ENCODE measurements at regions not wholly inside any gene's neighbourhood (a gene's known extent, or its start where the extent isn't known, plus 50 kb on each side); places are given as distances from the start of the nearest gene placed in this dataset.

DNA sequence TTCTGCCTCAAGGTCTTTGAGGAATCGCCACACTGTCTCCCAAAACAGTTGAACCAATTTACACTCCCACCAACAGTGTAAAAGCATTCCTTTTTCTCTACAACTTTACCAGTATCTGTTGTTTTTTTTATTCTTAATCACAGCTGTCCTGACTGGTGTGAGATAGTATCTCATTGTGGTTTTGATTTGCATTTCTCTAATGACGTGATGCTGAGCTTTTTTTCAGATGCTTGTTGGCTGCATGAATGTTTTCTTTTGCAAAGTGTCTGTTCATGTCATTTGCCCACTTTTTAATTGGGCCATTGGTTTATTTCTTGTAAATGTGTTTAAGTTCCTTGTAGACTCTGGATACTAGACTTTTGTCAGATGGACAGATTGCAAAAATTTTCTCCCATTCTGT, 400.0 kb downstream of the DEPDC1B start:
- TF ChIP-seq, protein P1, sequence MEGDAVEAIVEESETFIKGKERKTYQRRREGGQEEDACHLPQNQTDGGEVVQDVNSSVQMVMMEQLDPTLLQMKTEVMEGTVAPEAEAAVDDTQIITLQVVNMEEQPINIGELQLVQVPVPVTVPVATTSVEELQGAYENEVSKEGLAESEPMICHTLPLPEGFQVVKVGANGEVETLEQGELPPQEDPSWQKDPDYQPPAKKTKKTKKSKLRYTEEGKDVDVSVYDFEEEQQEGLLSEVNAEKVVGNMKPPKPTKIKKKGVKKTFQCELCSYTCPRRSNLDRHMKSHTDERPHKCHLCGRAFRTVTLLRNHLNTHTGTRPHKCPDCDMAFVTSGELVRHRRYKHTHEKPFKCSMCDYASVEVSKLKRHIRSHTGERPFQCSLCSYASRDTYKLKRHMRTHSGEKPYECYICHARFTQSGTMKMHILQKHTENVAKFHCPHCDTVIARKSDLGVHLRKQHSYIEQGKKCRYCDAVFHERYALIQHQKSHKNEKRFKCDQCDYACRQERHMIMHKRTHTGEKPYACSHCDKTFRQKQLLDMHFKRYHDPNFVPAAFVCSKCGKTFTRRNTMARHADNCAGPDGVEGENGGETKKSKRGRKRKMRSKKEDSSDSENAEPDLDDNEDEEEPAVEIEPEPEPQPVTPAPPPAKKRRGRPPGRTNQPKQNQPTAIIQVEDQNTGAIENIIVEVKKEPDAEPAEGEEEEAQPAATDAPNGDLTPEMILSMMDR (IDR thresholded peaks at IDR 0.05), result no peak
- no peak for TF ChIP-seq POLR2A (IDR thresholded peaks at IDR 0.05)
